ENCODE measurements at regions not wholly inside any gene's neighbourhood (a gene's known extent, or its start where the extent isn't known, plus 50 kb on each side); places are given as distances from the start of the nearest gene placed in this dataset.
"Not testable (repeated sequence)": the region's sequence is repeated elsewhere in the genome, so short reads cannot be mapped to it uniquely, and the experiment has no call there.

GRCh38 chr11:93032580-93032979 lies 63.1 kb downstream of the MTNR1B start:
- no peak overlapping the region for H3K4me3 ChIP-seq
- H3K27ac ChIP-seq: no peak overlapping the region
- no peaks in the 10 kb centered on the region for H3K36me3 ChIP-seq
- no peak overlapping the region for H3K4me2 ChIP-seq
- no peak for TF ChIP-seq Cebpa-rat (IDR thresholded peaks at IDR 0.05)
- no peaks in the 10 kb centered on the region for H4K20me1 ChIP-seq
- H3K9ac ChIP-seq: no peak overlapping the region
- H3K4me1 ChIP-seq: peaks cover under 1% of the 10 kb centered on the region
- no peaks in the 10 kb centered on the region for H3K27me3 ChIP-seq
- no peaks in the 10 kb centered on the region for H3K9me3 ChIP-seq

GRCh38 chr11:93033093-93033492 lies 63.6 kb downstream of the MTNR1B start:
- H3K4me3 ChIP-seq: no peak overlapping the region
- no peak for TF ChIP-seq Cebpa-rat (IDR thresholded peaks at IDR 0.05)
- H3K4me2 ChIP-seq: no peak overlapping the region

GRCh38 chr11:93034031-93034722 lies 64.7 kb downstream of the MTNR1B start:
- H3K4me3 ChIP-seq: no peak overlapping the region
- no peaks in the 10 kb centered on the region for H3K36me3 ChIP-seq
- no peaks in the 10 kb centered on the region for H3K9me3 ChIP-seq
- H3K4me2 ChIP-seq: no peak overlapping the region
- no peaks in the 10 kb centered on the region for H4K20me1 ChIP-seq
- TF ChIP-seq Cebpa-rat (IDR thresholded peaks at IDR 0.05): no peak
- peaks cover 11% of the 10 kb centered on the region for H3K4me1 ChIP-seq
- H3K27ac ChIP-seq: no peak overlapping the region
- no peaks in the 10 kb centered on the region for H3K27me3 ChIP-seq
- H3K9ac ChIP-seq: no peak overlapping the region

More at GRCh38 chr11:93033093-93033492, 63.6 kb downstream of the MTNR1B start:
- Histone ChIP-seq H3K27ac (no peak overlapping the region), H3K27me3 (no peaks in the 10 kb centered on the region), H3K9ac (no peak overlapping the region), H3K9me3 (no peaks in the 10 kb centered on the region), H3K4me1 (peaks cover 6% of the 10 kb centered on the region), H4K20me1 (no peaks in the 10 kb centered on the region), H3K36me3 (no peaks in the 10 kb centered on the region)

- no peaks in the 10 kb centered on the region for H4K20me1 ChIP-seq
- TF ChIP-seq Cebpa-rat (IDR thresholded peaks at IDR 0.05): no peak
- H3K4me3 ChIP-seq: no peak overlapping the region
Observed at GRCh38 chr11:93034723-93035039, 65.2 kb downstream of the MTNR1B start.

GRCh38 chr11:93038521-93038920 lies 69.1 kb downstream of the MTNR1B start:
- no peaks in the 10 kb centered on the region for H4K20me1 ChIP-seq
- H3K4me3 ChIP-seq: no peak overlapping the region
- no peak for TF ChIP-seq Cebpa-rat (IDR thresholded peaks at IDR 0.05)
- no peaks in the 10 kb centered on the region for H3K27me3 ChIP-seq
- H3K4me2 ChIP-seq: no peak overlapping the region; the same call in 1 of the 2 replicates
- H3K36me3 ChIP-seq: no peaks in the 10 kb centered on the region
- H3K27ac ChIP-seq: no peak overlapping the region
- H3K4me1 ChIP-seq: peaks cover 20% of the 10 kb centered on the region
- peaks cover 11% of the 10 kb centered on the region; the same call in 1 of the 2 replicates for H3K9me3 ChIP-seq
- H3K9ac ChIP-seq: no peak overlapping the region

More at GRCh38 chr11:93034723-93035039, 65.2 kb downstream of the MTNR1B start:
- Histone ChIP-seq H3K9me3 (no peaks in the 10 kb centered on the region), H3K4me1 (peaks cover 11% of the 10 kb centered on the region), H3K9ac (no peak overlapping the region), H3K36me3 (no peaks in the 10 kb centered on the region), H3K27me3 (no peaks in the 10 kb centered on the region), H3K27ac (no peak overlapping the region), H3K4me2 (no peak overlapping the region)

- Histone ChIP-seq H3K27ac (no peak overlapping the region), H3K4me3 (no peak overlapping the region)
Observed at GRCh38 chr11:93039531-93040240, 70.2 kb downstream of the MTNR1B start.

GRCh38 chr11:93041682-93042081 lies 72.2 kb downstream of the MTNR1B start:
- no peak overlapping the region for H3K27ac ChIP-seq
- no peaks in the 10 kb centered on the region for H3K36me3 ChIP-seq
- no peaks in the 10 kb centered on the region for H3K27me3 ChIP-seq
- H3K4me1 ChIP-seq: peaks cover 20% of the 10 kb centered on the region
- H3K4me2 ChIP-seq: no peak overlapping the region
- H3K4me3 ChIP-seq: no peak overlapping the region
- no peak overlapping the region for H3K9ac ChIP-seq
- peaks cover 11% of the 10 kb centered on the region; the same call in 1 of the 2 replicates for H3K9me3 ChIP-seq
- TF ChIP-seq Cebpa-rat (IDR thresholded peaks at IDR 0.05): no peak
- H4K20me1 ChIP-seq: no peaks in the 10 kb centered on the region

More at GRCh38 chr11:93039531-93040240, 70.2 kb downstream of the MTNR1B start:
- Histone ChIP-seq H3K27me3 (no peaks in the 10 kb centered on the region), H3K9ac (no peak overlapping the region), H3K4me2 (no peak overlapping the region), H3K4me1 (peaks cover 20% of the 10 kb centered on the region), H4K20me1 (no peaks in the 10 kb centered on the region), H3K36me3 (no peaks in the 10 kb centered on the region), H3K9me3 (peaks cover 11% of the 10 kb centered on the region; the same call in 1 of the 2 replicates)
- TF ChIP-seq Cebpa-rat (IDR thresholded peaks at IDR 0.05): no peak

- not testable (repeated sequence) for H3K9ac ChIP-seq, H3K36me3 ChIP-seq, H3K4me3 ChIP-seq, H3K27ac ChIP-seq, H4K20me1 ChIP-seq, H3K27me3 ChIP-seq
- H3K4me2 ChIP-seq: peak overlapping the region; percentile 55
- peaks cover 11% of the 10 kb centered on the region; the same call in 1 of the 2 replicates for H3K9me3 ChIP-seq
- H3K4me1 ChIP-seq: peaks cover 13% of the 10 kb centered on the region
Observed at GRCh38 chr11:93043186-93043585, 73.7 kb downstream of the MTNR1B start.

- no peak overlapping the region for H3K9ac ChIP-seq
- H3K4me1 ChIP-seq: no peaks in the 10 kb centered on the region
- H4K20me1 ChIP-seq: no peaks in the 10 kb centered on the region
- H3K4me3 ChIP-seq: no peak overlapping the region
- no peak overlapping the region for H3K27ac ChIP-seq
- TF ChIP-seq Cebpa-rat (IDR thresholded peaks at IDR 0.05): no peak
- no peaks in the 10 kb centered on the region for H3K36me3 ChIP-seq
- no peaks in the 10 kb centered on the region for H3K27me3 ChIP-seq
- H3K9me3 ChIP-seq: no peaks in the 10 kb centered on the region
- no peak overlapping the region for H3K4me2 ChIP-seq
Observed at GRCh38 chr11:93049740-93050139, 80.3 kb downstream of the MTNR1B start.

GRCh38 chr11:93051186-93051585 lies 81.7 kb downstream of the MTNR1B start:
- no peak overlapping the region for H3K4me2 ChIP-seq
- no peaks in the 10 kb centered on the region for H3K27me3 ChIP-seq
- H3K4me3 ChIP-seq: no peak overlapping the region
- H3K27ac ChIP-seq: no peak overlapping the region
- no peaks in the 10 kb centered on the region for H3K36me3 ChIP-seq
- H3K9ac ChIP-seq: no peak overlapping the region
- no peaks in the 10 kb centered on the region for H3K9me3 ChIP-seq
- no peak for TF ChIP-seq Cebpa-rat (IDR thresholded peaks at IDR 0.05)
- H3K4me1 ChIP-seq: no peaks in the 10 kb centered on the region
- no peaks in the 10 kb centered on the region for H4K20me1 ChIP-seq
